Smooth muscle cell (in vitro differentiated cells): ENCODE measurements at regions not wholly inside any gene's neighbourhood (a gene's known extent, or its start where the extent isn't known, plus 50 kb on each side); places are given as distances from the start of the nearest gene placed in this dataset.

Experiments
- DNase-seq: peaks from one replicate; lab custom pipeline; 2025; ENCODE audit not compliant: unreplicated experiment; lab: John Stamatoyannopoulos, UW
- H2AFZ ChIP-seq: fragments of 200-600 bp; sonication (generic); 2 replicates; pipeline ENCODE4 v1.6.0; 2016; ENCODE audit warnings: antibody characterized with exemption, low read depth, mild to moderate bottlenecking
- H3F3A ChIP-seq: fragments of 200-600 bp; sonication (generic); 2 replicates; pipeline ENCODE4 v1.6.0; 2017; ENCODE audit warnings: antibody characterized with exemption, low read depth
- H3K27ac ChIP-seq: fragments of 200-600 bp; sonication (generic); 2 replicates; pipeline ENCODE4 v1.5.1; 2016; ENCODE audit warnings: low read depth, mild to moderate bottlenecking
- H3K27me3 ChIP-seq: fragments of 200-600 bp; sonication (generic); 2 replicates; pipeline ENCODE4 v1.6.1; 2016; ENCODE audit warnings: low read depth, mild to moderate bottlenecking
- H3K36me3 ChIP-seq: fragments of 200-600 bp; sonication (generic); 2 replicates; pipeline ENCODE4 v1.5.1; 2016; ENCODE audit warnings: low read depth
- H3K4me1 ChIP-seq: fragments of 200-600 bp; sonication (generic); 2 replicates; pipeline ENCODE4 v1.5.1; 2016; ENCODE audit warnings: low read depth
- H3K4me2 ChIP-seq: fragments of 200-600 bp; sonication (generic); 2 replicates; pipeline ENCODE4 v1.6.0; 2016; ENCODE audit warnings: mild to moderate bottlenecking
- H3K4me3 ChIP-seq: fragments of 200-600 bp; sonication (generic); 2 replicates; pipeline ENCODE4 v1.5.1; 2016; ENCODE audit warnings: mild to moderate bottlenecking
- H3K79me2 ChIP-seq: fragments of 200-600 bp; sonication (generic); 2 replicates; pipeline ENCODE4 v1.6.0; 2016; ENCODE audit warnings: low read depth, mild to moderate bottlenecking
- H3K9ac ChIP-seq: fragments of 200-600 bp; sonication (generic); 2 replicates; pipeline ENCODE4 v1.6.0; 2016; ENCODE audit warnings: low read depth
- H3K9me3 ChIP-seq: fragments of 200-600 bp; sonication (generic); replicated peaks from 2 replicates; pipeline ENCODE4 v1.5.1; 2016; ENCODE audit warnings: low read depth
- H4K20me1 ChIP-seq: fragments of 200-600 bp; sonication (generic); 2 replicates; pipeline ENCODE4 v1.6.0; 2016; ENCODE audit warnings: low read depth
- WGBS: methylation state at CpG from one replicate; pipeline ENCODE4 v1.1.7; 2016; ENCODE audit warnings: low lambda C conversion rate; 5-methylcytosine and 5-hydroxymethylcytosine counted together
- TF ChIP-seq, protein P1 (sequence below): fragments of 200-600 bp; sonication (generic); IDR thresholded peaks from 2 replicates; pipeline ENCODE4 v1.5.1; 2017; ENCODE audit warnings: borderline replicate concordance, mild to moderate bottlenecking, antibody characterized with exemption; ENCODE audit not compliant: insufficient read depth, poor library complexity, severe bottlenecking

- H3K4me1 ChIP-seq, result no peaks in the 10 kb centered on the region
- H3K36me3 ChIP-seq, result no peaks in the 10 kb centered on the region
- H3F3A ChIP-seq, result no peaks in the 10 kb centered on the region
- TF ChIP-seq, protein P1, sequence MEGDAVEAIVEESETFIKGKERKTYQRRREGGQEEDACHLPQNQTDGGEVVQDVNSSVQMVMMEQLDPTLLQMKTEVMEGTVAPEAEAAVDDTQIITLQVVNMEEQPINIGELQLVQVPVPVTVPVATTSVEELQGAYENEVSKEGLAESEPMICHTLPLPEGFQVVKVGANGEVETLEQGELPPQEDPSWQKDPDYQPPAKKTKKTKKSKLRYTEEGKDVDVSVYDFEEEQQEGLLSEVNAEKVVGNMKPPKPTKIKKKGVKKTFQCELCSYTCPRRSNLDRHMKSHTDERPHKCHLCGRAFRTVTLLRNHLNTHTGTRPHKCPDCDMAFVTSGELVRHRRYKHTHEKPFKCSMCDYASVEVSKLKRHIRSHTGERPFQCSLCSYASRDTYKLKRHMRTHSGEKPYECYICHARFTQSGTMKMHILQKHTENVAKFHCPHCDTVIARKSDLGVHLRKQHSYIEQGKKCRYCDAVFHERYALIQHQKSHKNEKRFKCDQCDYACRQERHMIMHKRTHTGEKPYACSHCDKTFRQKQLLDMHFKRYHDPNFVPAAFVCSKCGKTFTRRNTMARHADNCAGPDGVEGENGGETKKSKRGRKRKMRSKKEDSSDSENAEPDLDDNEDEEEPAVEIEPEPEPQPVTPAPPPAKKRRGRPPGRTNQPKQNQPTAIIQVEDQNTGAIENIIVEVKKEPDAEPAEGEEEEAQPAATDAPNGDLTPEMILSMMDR, result no peak
- WGBS, result 89% methylated on average over 7 of the region's 7 CpGs
- H3K27ac ChIP-seq, result no peak overlapping the region
- H2AFZ ChIP-seq, result no peak overlapping the region
- H3K27me3 ChIP-seq, result no peaks in the 10 kb centered on the region
- no peaks in the 10 kb centered on the region for H3K79me2 ChIP-seq
- H4K20me1 ChIP-seq, result no peaks in the 10 kb centered on the region
- peaks cover 4% of the 10 kb centered on the region for H3K9me3 ChIP-seq
- no peak overlapping the region for H3K4me3 ChIP-seq
- no peak overlapping the region for H3K9ac ChIP-seq
- no peak overlapping the region for H3K4me2 ChIP-seq
- DNase-seq, result no peak
These were observed 184.9 kb upstream of the ADCY1 start for GRCh38 chr7:45389073-45389872.

GRCh38 chr7:45390180-45390579 lies 184.0 kb upstream of the ADCY1 start:
- Histone ChIP-seq H3K27me3 (no peaks in the 10 kb centered on the region), H4K20me1 (no peaks in the 10 kb centered on the region), H3K9me3 (peaks cover 4% of the 10 kb centered on the region), H3K27ac (no peak overlapping the region), H3K4me2 (no peak overlapping the region), H3F3A (no peaks in the 10 kb centered on the region), H2AFZ (no peak overlapping the region), H3K79me2 (no peaks in the 10 kb centered on the region), H3K4me3 (no peak overlapping the region), H3K9ac (no peak overlapping the region), H3K4me1 (no peaks in the 10 kb centered on the region), H3K36me3 (no peaks in the 10 kb centered on the region)
- no peak for DNase-seq
- TF ChIP-seq, protein P1, result no peak
- whole genome bisulfite sequencing, result 89% methylated on average over 4 of the region's 4 CpGs

DNA sequence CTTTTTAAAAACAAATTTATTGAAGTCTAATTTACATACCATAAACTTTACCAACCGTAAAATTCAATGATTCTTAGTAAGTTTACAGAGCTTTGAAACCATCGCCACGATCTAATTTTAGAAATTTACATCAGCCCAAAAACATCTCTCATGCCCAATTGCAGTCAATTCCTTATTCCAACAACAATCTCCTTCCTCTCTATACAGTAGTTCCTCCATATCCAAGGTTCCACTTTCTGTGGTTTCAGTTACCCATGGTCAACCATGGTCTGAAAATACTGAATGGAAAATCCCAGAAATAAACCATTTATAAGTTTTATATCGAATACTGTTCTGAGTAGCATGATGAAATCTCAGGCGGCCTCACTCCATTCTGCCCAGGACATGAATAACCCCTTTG lies 183.4 kb upstream of the ADCY1 start:
- Histone ChIP-seq H3K27me3 (no peaks in the 10 kb centered on the region), H3K4me2 (no peak overlapping the region), H4K20me1 (no peaks in the 10 kb centered on the region), H3K9me3 (peaks cover 4% of the 10 kb centered on the region), H3K4me3 (no peak overlapping the region), H3K36me3 (no peaks in the 10 kb centered on the region), H3K9ac (no peak overlapping the region), H3K4me1 (no peaks in the 10 kb centered on the region), H3F3A (no peaks in the 10 kb centered on the region), H2AFZ (no peak overlapping the region), H3K27ac (no peak overlapping the region), H3K79me2 (no peaks in the 10 kb centered on the region)
- TF ChIP-seq, protein P1, result no peak
- 83% methylated on average over 5 of the region's 5 CpGs for whole genome bisulfite sequencing
- no peak for DNase-seq
